Small intestine (tissue), 7 donors: ENCODE measurements at regions not wholly inside any gene's neighbourhood (a gene's known extent, or its start where the extent isn't known, plus 50 kb on each side); places are given as distances from the start of the nearest gene placed in this dataset.

Experiments
- DNase-seq, 2 donors: peaks; one replicate each; pipeline versions ENCODE4 v3.0.0 to v3.0.0-alpha.2; 2013
- FAIRE-seq: peaks from 2 replicates; lab custom pipeline; 2012; peaks lifted over from hg19 to GRCh38; lab: Jason Lieb, UNC
- H3K27ac ChIP-seq, 3 donors: one replicate each; pipeline ENCODE4 v1.5.1; 2013; ENCODE audit warnings: low read length in 2 of 3, mild to moderate bottlenecking in 2 of 3, control low read depth in 1 of 3, inconsistent platforms in 1 of 3, low read depth in 1 of 3, moderate library complexity in 1 of 3
- H3K27me3 ChIP-seq, 3 donors: one replicate each; pipeline ENCODE4 v1.6.1; 2013; ENCODE audit warnings: low read length in 3 of 3, inconsistent platforms in 1 of 3; ENCODE audit not compliant: control insufficient read depth in 3 of 3, insufficient read depth in 3 of 3
- H3K36me3 ChIP-seq, 3 donors: one replicate each; pipeline ENCODE4 v1.6.1; 2013; ENCODE audit warnings: low read length in 3 of 3, inconsistent platforms in 1 of 3, low read depth in 1 of 3, mild to moderate bottlenecking in 1 of 3, moderate library complexity in 1 of 3; ENCODE audit not compliant: control insufficient read depth in 3 of 3, insufficient read depth in 2 of 3
- H3K4me1 ChIP-seq, 3 donors: one replicate each; pipeline ENCODE4 v1.6.1; 2013; ENCODE audit warnings: low read length in 2 of 3, inconsistent platforms in 1 of 3, low read depth in 1 of 3, mild to moderate bottlenecking in 1 of 3, moderate library complexity in 1 of 3; ENCODE audit not compliant: control insufficient read depth in 3 of 3, insufficient read depth in 2 of 3
- H3K4me3 ChIP-seq, 3 donors: one replicate each; pipeline ENCODE4 v1.5.1; 2013; ENCODE audit warnings: low read length in 3 of 3, control low read depth in 1 of 3, inconsistent platforms in 1 of 3, low read depth in 1 of 3, mild to moderate bottlenecking in 1 of 3, moderate library complexity in 1 of 3
- H3K9me3 ChIP-seq, 2 donors: one replicate each; pipeline ENCODE4 v1.6.1; 2013; ENCODE audit warnings: low read depth in 1 of 2, low read length in 1 of 2; ENCODE audit not compliant: control insufficient read depth in 2 of 2, insufficient read depth in 1 of 2
- WGBS, 3 donors: extraction: QIAGEN DNeasy Blood & Tissue Kit; methylation state at CpG; one replicate each; pipeline ENCODE4 v1.1.7; 2013; 5-methylcytosine and 5-hydroxymethylcytosine counted together
- donor health status: healthy with polysubstance abuse.
- donor health status: control.
- donor health status: control.
- donor health status: Bipolar disorder and iron deficiency.
- donor health status: healthy.

DNA sequence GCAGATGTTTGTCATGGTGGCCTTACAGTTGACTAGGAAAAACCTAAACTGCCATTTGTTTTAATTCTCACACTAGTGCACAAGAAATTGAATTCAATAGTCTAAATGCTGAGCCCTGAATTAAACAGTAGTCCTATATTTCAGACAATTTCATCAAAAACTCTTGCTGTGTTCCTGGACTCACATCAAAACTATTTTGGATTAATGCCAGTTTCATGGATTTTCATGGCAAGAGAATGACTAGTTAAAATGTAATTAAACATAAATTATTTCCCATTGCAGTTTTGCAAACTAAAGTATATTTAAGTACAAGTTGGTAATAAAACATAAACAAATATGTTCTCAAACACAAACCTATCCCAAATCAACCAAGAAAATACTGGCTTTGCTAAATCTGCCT, 468.0 kb upstream of the PRICKLE1 start:
- no peaks in the 10 kb centered on the region for H3K4me1 ChIP-seq
- no peaks in the 10 kb centered on the region for H3K9me3 ChIP-seq
- no peaks in the 10 kb centered on the region for H3K36me3 ChIP-seq
- no peak for FAIRE-seq
- H3K4me3 ChIP-seq, result no peak overlapping the region
- no peak for DNase-seq
- H3K27ac ChIP-seq, result no peak overlapping the region
- H3K27me3 ChIP-seq, result no peaks in the 10 kb centered on the region

GRCh38 chr12:43054085-43054484, 464.5 kb upstream of the PRICKLE1 start:
- DNase-seq (no peak), FAIRE-seq (no peak)
- Histone ChIP-seq H3K36me3 (no peaks in the 10 kb centered on the region), H3K9me3 (no peaks in the 10 kb centered on the region), H3K4me3 (no peak overlapping the region), H3K4me1 (no peaks in the 10 kb centered on the region), H3K27me3 (no peaks in the 10 kb centered on the region), H3K27ac (no peak overlapping the region)
- WGBS, 3 donors, result 66 to 87% (median 80%) methylated on average over 2 of the region's 2 CpGs

GRCh38 chr12:43052441-43052840, 462.9 kb upstream of the PRICKLE1 start:
- DNase-seq, result no peak

GRCh38 chr12:43044241-43044640, 454.7 kb upstream of the PRICKLE1 start:
- Histone ChIP-seq H3K4me1 (no peaks in the 10 kb centered on the region), H3K27ac (no peak overlapping the region), H3K4me3 (no peak overlapping the region), H3K9me3 (no peaks in the 10 kb centered on the region), H3K36me3 (no peaks in the 10 kb centered on the region), H3K27me3 (no peaks in the 10 kb centered on the region)
- 92 to 95% (median 94%) methylated on average over 2 of the region's 2 CpGs for WGBS, 3 donors
- FAIRE-seq (no peak), DNase-seq (no peak)

More at GRCh38 chr12:43052441-43052840, 462.9 kb upstream of the PRICKLE1 start:
- 17 to 60% (median 42%) methylated on average over 6 of the region's 6 CpGs for WGBS, 3 donors
- no peaks in the 10 kb centered on the region for H3K36me3 ChIP-seq
- no peaks in the 10 kb centered on the region for H3K9me3 ChIP-seq
- no peaks in the 10 kb centered on the region for H3K4me1 ChIP-seq
- H3K27ac ChIP-seq, result no peak overlapping the region
- FAIRE-seq, result no peak
- no peaks in the 10 kb centered on the region for H3K27me3 ChIP-seq
- H3K4me3 ChIP-seq, result no peak overlapping the region

GRCh38 chr12:43038991-43039390, 449.4 kb upstream of the PRICKLE1 start:
- WGBS, 3 donors, result 79 to 86% (median 85%) methylated on average over 3 of the region's 3 CpGs
- no peak for FAIRE-seq
- H3K4me1 ChIP-seq, result no peaks in the 10 kb centered on the region

GRCh38 chr12:43029971-43030370, 440.4 kb upstream of the PRICKLE1 start:
- no peaks in the 10 kb centered on the region for H3K36me3 ChIP-seq
- no peaks in the 10 kb centered on the region for H3K9me3 ChIP-seq
- DNase-seq (no peak), FAIRE-seq (no peak)
- 78 to 86% (median 78%) methylated on average over 2 of the region's 2 CpGs for WGBS, 3 donors
- no peaks in the 10 kb centered on the region for H3K27me3 ChIP-seq
- H3K4me1 ChIP-seq, result no peaks in the 10 kb centered on the region
- no peak overlapping the region for H3K27ac ChIP-seq
- no peak overlapping the region for H3K4me3 ChIP-seq

More at GRCh38 chr12:43038991-43039390, 449.4 kb upstream of the PRICKLE1 start:
- no peaks in the 10 kb centered on the region for H3K9me3 ChIP-seq
- H3K27me3 ChIP-seq, result no peaks in the 10 kb centered on the region
- H3K36me3 ChIP-seq, result no peaks in the 10 kb centered on the region
- no peak for DNase-seq
- H3K4me3 ChIP-seq, result no peak overlapping the region
- no peak overlapping the region for H3K27ac ChIP-seq

DNA sequence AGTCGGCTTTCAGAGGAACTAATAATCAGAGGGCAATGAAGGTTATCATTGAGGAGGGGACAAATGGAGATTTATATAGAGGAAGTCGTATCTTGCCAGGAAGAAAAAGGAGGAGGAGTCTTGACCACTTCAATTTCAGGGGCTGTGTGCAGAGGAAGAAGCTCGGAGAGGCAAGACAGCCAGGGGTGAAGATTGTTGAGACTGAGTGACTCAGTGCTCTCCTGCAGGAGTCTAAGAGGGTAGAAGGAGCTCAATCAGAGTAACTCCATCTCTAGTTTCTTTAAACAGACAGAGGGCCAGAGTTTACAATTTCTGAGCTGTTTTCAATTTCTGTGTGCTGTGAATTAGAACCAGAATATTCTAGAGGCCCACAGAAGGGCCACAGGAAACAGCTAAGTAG, 439.3 kb upstream of the PRICKLE1 start:
- DNase-seq (no peak), FAIRE-seq (no peak)
- H3K4me1 ChIP-seq, result no peaks in the 10 kb centered on the region
- H3K36me3 ChIP-seq, result no peaks in the 10 kb centered on the region
- H3K27ac ChIP-seq, result no peak overlapping the region
- no peaks in the 10 kb centered on the region for H3K27me3 ChIP-seq
- 51 to 61% (median 58%) methylated on average over 3 of the region's 3 CpGs for WGBS, 3 donors
- no peaks in the 10 kb centered on the region for H3K9me3 ChIP-seq
- H3K4me3 ChIP-seq, result no peak overlapping the region

- WGBS, 3 donors, result 11 to 49% (median 19%) methylated on average over 1 of the region's 1 CpG
- H3K36me3 ChIP-seq, result no peaks in the 10 kb centered on the region
- no peaks in the 10 kb centered on the region for H3K9me3 ChIP-seq
- DNase-seq, result no peak
- H3K4me3 ChIP-seq, result no peak overlapping the region
- no peak overlapping the region for H3K27ac ChIP-seq
- no peak for FAIRE-seq
- no peaks in the 10 kb centered on the region for H3K4me1 ChIP-seq
- H3K27me3 ChIP-seq, result no peaks in the 10 kb centered on the region
Measured at GRCh38 chr12:43022838-43023237, 433.3 kb upstream of the PRICKLE1 start.

DNA sequence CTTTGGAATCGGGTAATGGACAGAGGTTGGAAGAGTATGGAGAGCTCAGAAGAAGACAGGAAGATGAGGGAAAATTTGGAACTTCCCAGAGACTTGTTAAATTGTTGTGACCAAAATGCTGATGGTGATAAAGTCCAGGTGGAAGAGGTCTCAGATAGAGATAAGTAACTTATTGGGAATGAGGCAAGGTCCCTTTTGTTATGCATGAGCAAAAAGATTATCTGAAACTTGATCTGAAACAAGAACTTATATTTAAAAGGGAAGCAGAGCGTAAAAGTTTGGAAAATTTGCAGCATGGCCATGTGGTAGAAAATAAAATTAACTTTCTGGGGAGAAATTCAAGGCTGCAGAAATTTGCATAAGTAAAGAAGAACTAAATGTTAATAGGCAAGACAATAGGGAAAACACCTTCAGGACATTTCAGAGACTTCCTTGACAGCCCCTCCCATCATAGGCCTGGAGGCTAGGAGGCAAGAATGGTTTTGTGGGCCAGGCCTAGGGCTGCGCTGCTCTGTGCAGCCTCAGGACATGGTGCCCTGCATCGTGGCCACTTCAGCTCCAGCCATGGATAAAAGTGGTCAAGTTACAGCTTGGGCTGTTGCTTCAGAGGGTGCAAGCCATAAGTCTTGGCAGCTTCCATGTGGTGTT, 425.7 kb upstream of the PRICKLE1 start:
- Histone ChIP-seq H3K9me3 (peaks cover 0 to 7% of the 10 kb centered on the region in 2 donors), H3K4me3 (no peak overlapping the region), H3K4me1 (no peaks in the 10 kb centered on the region), H3K27ac (no peak overlapping the region), H3K27me3 (no peaks in the 10 kb centered on the region), H3K36me3 (peaks cover 0 to 2% (median 0%) of the 10 kb centered on the region in 3 donors)
- WGBS, 3 donors, result 78 to 88% (median 80%) methylated on average over 4 of the region's 4 CpGs
- DNase-seq (no peak), FAIRE-seq (no peak)
